OCI-LY7 (cell line): ENCODE measurements at regions not wholly inside any gene's neighbourhood (a gene's known extent, or its start where the extent isn't known, plus 50 kb on each side); places are given as distances from the start of the nearest gene placed in this dataset.

Experiments
- CTCF ChIP-seq: fragments of 200-600 bp; sonication (generic); conservative IDR thresholded peaks from 2 replicates; pipeline ENCODE4 v1.5.1; 2014; ENCODE audit warnings: mild to moderate bottlenecking, antibody characterized with exemption, low read length, moderate library complexity, mixed read lengths
- EZH2phosphoT487 ChIP-seq: fragments of 200-600 bp; sonication (generic); IDR thresholded peaks from 2 replicates; pipeline ENCODE4 v1.6.1; 2018; ENCODE audit warnings: low read depth, borderline replicate concordance, mild to moderate bottlenecking, mixed run types, antibody characterized with exemption, low read length, moderate library complexity, mixed read lengths

GRCh38 chr16:55976815-55977214, 101.6 kb upstream of the CES5A start:
- TF ChIP-seq CTCF, result no peak
- TF ChIP-seq EZH2phosphoT487, result no peak
